ENCODE measurements at regions not wholly inside any gene's neighbourhood (a gene's known extent, or its start where the extent isn't known, plus 50 kb on each side); places are given as distances from the start of the nearest gene placed in this dataset.

GRCh38 chr5:101948615-101949014, 347.5 kb downstream of the SLCO4C1 start:
- Histone ChIP-seq H3K4me1 (ENCODE audit: control insufficient read depth in 4 of 4, insufficient read depth in 4 of 4, low read length in 3 of 4) (no peaks in the 10 kb centered on the region), H3K9me3 (ENCODE audit: control insufficient read depth in 4 of 4, low read length in 3 of 4) (no peaks in the 10 kb centered on the region), H3K36me3 (ENCODE audit: control insufficient read depth in 4 of 4, insufficient read depth in 3 of 4, low read depth in 1 of 4, low read length in 3 of 4) (no peaks in the 10 kb centered on the region), H3K27me3 (ENCODE audit: control insufficient read depth in 4 of 4, insufficient read depth in 4 of 4, low read length in 3 of 4) (no peaks in the 10 kb centered on the region), H3K4me3 (ENCODE audit: low read depth in 1 of 3, low read length in 3 of 3) (no peak overlapping the region), H3K27ac (ENCODE audit: low read depth in 1 of 2, low read length in 2 of 2) (no peak overlapping the region), H3K9ac (ENCODE audit: low read depth in 1 of 2, low read length in 2 of 2) (no peak overlapping the region)
- WGBS: 94% methylated on average over 1 of the region's 1 CpG
- no peak for TF ChIP-seq EGR1 (IDR thresholded peaks at IDR 0.05; ENCODE audit: low read depth in 2 of 2)
- no peak for TF ChIP-seq HNF4G (IDR thresholded peaks at IDR 0.05)
- TF ChIP-seq RXRA (IDR thresholded peaks at IDR 0.05): no peak
- TF ChIP-seq REST (IDR thresholded peaks at IDR 0.05): no peak
- no peak for TF ChIP-seq JUND (IDR thresholded peaks at IDR 0.05)
- no peak for DNase-seq (ENCODE audit: low spot score)

DNA sequence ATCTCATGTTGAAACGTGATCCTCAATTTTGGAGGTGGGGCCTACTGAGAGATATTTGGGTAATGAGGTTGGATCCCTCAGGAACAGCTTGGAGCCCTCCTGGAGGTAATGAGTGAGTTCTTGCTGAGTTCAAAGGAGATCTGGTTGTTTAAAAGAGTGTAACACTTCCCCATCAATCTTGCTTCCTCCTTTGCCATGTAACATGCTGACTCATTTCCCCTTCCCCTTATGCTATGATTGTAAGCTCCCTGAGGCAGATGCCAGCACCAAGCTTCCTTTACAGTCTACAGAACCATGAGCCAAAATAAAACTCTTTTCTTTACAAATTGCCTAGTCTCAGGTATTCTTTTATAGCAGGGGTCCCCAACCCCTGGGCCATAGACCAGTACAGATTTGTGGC, 352.3 kb downstream of the SLCO4C1 start:
- no peak overlapping the region for H3K27ac ChIP-seq (ENCODE audit: low read depth in 1 of 2, low read length in 2 of 2)
- no peaks in the 10 kb centered on the region for H3K9me3 ChIP-seq (ENCODE audit: control insufficient read depth in 4 of 4, low read length in 3 of 4)
- no peaks in the 10 kb centered on the region for H3K27me3 ChIP-seq (ENCODE audit: control insufficient read depth in 4 of 4, insufficient read depth in 4 of 4, low read length in 3 of 4)
- 49% methylated on average over 1 of the region's 1 CpG for WGBS
- H3K9ac ChIP-seq (ENCODE audit: low read depth in 1 of 2, low read length in 2 of 2): no peak overlapping the region
- H3K36me3 ChIP-seq (ENCODE audit: control insufficient read depth in 4 of 4, insufficient read depth in 3 of 4, low read depth in 1 of 4, low read length in 3 of 4): no peaks in the 10 kb centered on the region
- no peak for DNase-seq (ENCODE audit: low spot score)
- no peaks in the 10 kb centered on the region for H3K4me1 ChIP-seq (ENCODE audit: control insufficient read depth in 4 of 4, insufficient read depth in 4 of 4, low read length in 3 of 4)
- TF ChIP-seq NR2F2 (IDR thresholded peaks at IDR 0.05) (no peak), HNF4G (IDR thresholded peaks at IDR 0.05) (no peak), EGR1 (IDR thresholded peaks at IDR 0.05; ENCODE audit: low read depth in 2 of 2) (no peak), RXRA (IDR thresholded peaks at IDR 0.05) (no peak), RAD21 (IDR thresholded peaks at IDR 0.05) (no peak), YY1 (IDR thresholded peaks at IDR 0.05) (no peak), HNF4A (conservative IDR thresholded peaks at IDR 0.05) (no peak), REST (IDR thresholded peaks at IDR 0.05) (no peak), SP1 (IDR thresholded peaks at IDR 0.05) (no peak), FOXA1 (IDR thresholded peaks at IDR 0.05) (no peak), ATF3 (IDR thresholded peaks at IDR 0.05) (no peak), FOXA2 (IDR thresholded peaks at IDR 0.05) (no peak), GABPA (IDR thresholded peaks at IDR 0.05 in 1 of 2, conservative IDR thresholded peaks at IDR 0.05 in 1 of 2) (no peak), JUND (IDR thresholded peaks at IDR 0.05) (no peak)
- TF ChIP-seq, protein P1, sequence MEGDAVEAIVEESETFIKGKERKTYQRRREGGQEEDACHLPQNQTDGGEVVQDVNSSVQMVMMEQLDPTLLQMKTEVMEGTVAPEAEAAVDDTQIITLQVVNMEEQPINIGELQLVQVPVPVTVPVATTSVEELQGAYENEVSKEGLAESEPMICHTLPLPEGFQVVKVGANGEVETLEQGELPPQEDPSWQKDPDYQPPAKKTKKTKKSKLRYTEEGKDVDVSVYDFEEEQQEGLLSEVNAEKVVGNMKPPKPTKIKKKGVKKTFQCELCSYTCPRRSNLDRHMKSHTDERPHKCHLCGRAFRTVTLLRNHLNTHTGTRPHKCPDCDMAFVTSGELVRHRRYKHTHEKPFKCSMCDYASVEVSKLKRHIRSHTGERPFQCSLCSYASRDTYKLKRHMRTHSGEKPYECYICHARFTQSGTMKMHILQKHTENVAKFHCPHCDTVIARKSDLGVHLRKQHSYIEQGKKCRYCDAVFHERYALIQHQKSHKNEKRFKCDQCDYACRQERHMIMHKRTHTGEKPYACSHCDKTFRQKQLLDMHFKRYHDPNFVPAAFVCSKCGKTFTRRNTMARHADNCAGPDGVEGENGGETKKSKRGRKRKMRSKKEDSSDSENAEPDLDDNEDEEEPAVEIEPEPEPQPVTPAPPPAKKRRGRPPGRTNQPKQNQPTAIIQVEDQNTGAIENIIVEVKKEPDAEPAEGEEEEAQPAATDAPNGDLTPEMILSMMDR (IDR thresholded peaks at IDR 0.05; ENCODE audit: low read depth, low read length, missing input control): no peak
- no peak overlapping the region for H3K4me3 ChIP-seq (ENCODE audit: low read depth in 1 of 3, low read length in 3 of 3)

All from liver (tissue), 8 donors.